GM21526 (cell line): ENCODE measurements at regions not wholly inside any gene's neighbourhood (a gene's known extent, or its start where the extent isn't known, plus 50 kb on each side); places are given as distances from the start of the nearest gene placed in this dataset.
"Not testable (repeated sequence)": the region's sequence is repeated elsewhere in the genome, so short reads cannot be mapped to it uniquely, and the experiment has no call there.

ENCODE experiments used
- ATAC-seq: cut with Tn5 transposase; IDR thresholded peaks from one replicate; pipeline ENCODE4 v1.9.1; 2021; ENCODE audit warnings: moderate library complexity; ENCODE audit not compliant: unreplicated experiment, low FRiP score

DNA sequence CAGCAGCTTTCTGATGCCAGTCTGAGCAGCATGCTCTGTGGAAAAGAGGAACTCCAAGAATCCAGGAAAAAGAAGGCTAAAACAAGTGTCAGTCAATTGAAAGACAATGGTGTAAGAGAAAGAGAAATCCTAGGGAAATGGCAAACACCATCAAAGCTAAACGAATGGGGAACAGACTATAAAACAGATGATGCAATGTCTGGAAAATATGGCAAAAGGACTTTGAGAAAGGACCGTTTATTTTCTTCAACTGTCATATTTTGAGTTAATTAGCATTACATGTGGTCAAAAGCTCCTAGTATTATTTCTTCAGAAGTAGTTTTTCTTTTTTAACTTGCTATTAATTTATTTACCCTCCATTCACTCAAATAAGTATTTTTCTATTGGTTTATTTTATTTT, 465.2 kb downstream of the LRRC70 start:
- ATAC-seq = no peak

DNA sequence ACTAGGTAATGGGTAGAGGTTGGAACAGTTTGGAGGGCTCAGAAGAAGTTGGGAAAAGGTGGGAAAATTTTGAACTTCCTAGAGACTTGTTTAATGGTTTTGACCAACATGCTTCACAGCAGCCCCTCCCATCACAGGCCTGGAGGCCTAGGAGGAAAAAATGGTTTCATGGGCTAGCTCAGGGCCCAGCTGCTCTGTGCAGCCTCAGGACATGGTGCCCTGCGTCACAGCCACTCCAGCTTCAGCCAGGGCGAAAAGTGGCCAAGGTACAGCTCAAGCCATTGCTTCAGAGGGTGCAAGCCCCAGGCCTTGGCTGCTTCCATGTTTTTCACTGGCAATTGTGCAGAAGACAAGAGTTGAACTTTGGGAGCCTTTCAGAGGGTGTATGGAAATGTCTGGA, 453.7 kb downstream of the LRRC70 start:
- no peak for ATAC-seq

DNA sequence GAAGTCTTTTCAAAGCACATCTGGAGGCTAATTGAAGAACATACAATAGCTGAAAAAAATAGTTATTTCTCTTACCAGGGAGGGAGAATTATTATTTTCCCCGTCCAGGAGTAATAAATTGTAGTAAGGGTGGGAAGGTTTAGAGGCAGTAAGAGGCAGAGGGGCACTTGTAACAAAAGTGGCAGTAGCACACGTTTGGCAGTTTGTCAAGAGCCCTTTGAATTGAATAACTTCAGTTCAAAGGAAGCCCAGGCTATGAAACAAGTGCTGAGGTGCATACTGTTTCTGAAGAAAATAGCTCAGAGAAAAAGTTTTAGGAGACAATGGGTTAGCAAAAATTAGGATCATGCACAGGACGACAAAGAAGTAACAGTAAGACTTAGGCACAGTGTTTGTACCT, 451.3 kb downstream of the LRRC70 start:
- ATAC-seq = no peak

DNA sequence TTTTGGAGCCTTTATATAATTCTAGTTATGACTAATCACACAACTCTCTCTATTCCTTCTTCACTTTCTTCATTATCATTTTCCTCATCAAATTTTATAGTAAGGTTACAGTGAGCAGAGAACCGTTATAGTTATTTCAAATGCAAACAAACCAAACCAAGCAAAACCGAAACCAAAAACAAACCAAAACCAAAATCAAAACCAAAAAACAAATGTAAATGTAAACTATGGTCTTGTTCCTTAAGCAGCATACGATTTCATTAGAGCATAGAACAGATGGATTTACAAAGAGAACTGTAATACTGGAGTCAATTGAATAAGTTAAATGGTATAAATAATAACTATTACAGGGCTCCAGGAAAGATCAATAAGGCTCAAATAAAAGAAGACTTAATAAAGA, 447.1 kb downstream of the LRRC70 start:
- ATAC-seq = no peak

DNA sequence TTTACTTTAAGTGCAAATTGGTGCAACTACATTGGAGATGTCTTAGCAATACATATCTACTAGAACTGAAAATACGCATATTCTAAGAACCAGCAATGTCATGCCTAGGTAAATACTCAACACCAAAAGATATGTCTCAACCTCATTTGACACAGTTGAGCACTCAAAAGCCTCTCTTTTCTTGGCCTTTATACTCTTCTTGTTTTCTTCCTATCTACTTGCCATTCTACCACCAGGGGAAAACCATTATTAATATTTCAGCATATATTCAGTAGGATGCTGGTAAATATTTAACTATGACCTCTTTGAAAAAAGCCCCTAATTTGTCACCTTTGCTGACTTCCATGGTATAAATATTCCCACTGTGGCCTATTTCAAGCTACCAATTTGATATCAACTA, 443.8 kb downstream of the LRRC70 start:
- ATAC-seq = no peak

DNA sequence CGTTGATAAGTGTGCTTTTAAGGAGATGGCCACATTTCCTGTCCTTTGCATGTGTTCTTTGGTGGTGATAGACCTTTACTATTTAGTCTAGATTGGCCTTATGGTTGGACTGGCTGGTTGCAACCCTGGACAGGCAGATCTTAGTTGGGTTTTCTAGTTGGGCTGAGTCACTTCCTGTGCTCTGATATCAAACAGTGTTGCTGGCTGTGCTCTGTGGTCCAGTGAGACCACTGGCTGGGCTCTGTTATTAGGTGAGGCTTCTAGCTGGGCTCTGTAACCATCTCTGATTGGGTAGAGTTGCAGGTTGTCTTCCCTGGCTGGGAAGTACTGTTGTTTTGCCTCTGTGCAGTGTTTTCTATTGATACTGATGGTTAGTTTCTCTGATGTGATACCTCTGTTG, 432.5 kb downstream of the LRRC70 start:
- ATAC-seq = no peak

DNA sequence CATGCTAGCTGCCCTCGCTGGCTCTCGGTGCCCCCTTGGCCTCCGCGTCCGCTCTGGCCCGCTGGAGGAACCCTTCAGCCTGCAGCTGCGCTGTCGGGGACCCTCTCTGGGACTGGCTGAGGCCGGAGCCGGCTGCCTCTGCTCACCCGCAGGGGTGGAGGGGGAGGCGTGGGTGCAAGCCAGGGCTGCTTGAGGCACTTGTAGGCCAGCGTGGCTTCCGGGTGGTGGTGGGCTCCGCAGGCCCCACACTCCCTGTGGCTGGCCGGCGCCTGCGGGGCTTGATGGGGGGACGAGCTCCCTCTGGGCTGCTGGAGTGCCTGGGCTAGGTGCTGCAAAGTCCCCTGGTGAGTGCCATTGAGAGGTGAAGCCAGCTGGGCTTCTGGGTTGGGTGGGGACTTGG, 429.6 kb downstream of the LRRC70 start:
- no peak for ATAC-seq

DNA sequence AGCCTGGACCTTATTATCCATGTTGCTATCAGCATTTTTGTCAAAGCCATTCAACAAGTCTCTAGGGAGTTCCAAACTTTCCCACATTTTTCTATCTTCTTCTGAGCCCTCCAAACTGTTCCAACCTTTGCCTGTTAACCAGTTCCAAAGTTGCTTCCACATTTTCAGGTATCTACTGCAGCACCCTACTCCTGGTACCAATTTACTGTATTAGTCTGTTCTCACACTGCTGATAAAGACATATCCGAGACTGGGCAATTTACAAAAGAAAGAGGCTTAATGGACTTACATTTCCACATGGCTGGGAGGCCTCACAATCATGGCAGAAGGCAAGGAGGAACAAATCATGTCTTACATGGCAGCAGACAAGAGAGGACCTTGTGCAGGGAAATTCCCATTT, 416.2 kb downstream of the LRRC70 start:
- not testable (repeated sequence) for ATAC-seq

DNA sequence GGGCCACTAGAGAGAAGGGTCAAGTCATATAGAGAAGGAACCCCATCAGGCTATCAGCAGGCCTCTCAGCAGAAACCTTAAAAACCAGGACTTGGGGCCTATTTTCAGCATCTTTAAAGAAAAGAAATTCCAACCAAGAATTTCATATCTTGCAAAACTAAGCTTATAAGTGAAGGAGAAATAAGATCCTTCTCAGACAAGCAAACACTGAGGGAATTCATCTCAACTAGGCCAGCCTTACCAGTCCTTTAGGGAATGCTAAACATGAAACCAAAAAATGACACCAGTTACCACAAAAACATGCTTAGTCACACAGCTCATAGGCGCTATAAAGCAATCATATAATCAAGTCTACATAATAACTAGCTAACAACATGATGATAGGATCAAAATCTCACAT, 407.1 kb downstream of the LRRC70 start:
- ATAC-seq = no peak

DNA sequence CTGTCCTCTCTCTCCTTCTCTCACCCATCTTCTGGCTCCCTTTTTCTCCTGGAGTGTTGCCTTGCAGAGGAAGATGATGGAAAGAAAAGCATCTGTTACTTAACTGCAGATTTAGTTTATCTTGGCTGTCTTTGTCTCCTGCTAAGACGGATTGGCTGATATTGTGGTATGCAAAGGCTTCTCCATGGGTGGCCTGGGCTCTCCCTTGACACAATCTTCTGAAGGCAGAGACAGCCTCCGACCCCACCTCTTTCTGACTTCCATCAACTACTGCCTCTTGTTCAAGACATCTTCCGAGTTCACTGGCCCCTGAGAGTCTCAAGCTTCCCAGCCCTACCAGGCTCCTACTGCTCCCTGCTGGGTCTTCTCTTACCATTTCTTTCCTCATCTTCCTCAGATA, 403.7 kb downstream of the LRRC70 start:
- no peak for ATAC-seq

DNA sequence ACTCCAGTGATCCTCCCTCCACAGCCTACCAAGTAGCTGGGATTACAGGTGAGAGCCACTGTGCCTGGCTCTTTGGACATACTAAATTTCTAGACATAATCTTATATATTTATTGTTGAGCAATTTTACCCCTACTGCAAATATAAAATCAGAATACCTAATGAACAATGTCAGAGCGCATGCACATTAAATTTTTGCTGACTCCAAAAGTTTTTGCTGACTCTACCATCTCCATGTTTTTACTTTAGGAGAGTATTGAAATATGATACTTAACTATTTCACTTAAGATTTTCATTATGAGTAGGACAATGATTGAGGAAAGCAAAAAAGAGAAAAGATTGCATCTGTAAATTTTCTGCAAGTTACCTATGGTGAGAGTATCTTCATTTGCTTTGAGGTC, 402.3 kb downstream of the LRRC70 start:
- ATAC-seq = no peak

DNA sequence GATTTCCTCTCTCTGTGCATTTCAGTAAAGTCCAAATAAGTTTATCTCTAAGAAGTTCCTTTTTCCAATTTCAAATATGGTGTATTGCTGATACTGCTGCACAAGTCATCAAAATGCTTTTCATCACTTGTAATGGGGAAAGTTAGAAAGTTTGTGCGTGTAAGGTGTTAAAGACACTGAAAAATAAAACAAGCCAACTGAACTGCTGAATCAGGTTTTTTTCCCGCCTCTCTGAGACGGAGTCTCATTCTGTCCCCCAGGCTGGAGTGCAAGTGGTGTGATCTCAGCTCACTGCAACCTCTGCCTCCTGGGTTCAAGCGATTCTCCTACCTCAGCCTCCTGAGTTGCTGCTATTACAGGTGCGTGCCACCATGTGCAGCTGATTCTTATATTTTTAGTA, 400.9 kb downstream of the LRRC70 start:
- no peak for ATAC-seq

DNA sequence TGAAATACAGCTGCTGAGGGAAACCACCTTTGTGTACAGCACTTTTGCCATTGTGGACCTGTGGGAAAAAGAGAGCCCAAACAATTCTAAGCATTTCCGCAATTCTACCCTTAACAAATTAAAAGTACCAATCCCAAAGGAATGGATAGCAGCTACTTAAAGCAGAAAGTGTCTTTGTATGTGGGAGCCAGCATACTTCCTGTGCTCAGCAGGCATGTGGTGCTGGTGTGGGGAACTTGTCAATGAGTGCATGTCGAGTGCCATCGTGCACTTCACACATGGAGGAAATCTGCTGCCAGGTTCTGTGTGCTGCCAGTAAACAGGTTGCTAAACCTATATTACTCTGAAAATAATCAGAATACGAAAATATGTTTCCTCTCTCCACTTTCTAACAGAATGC, 399.0 kb downstream of the LRRC70 start:
- no peak for ATAC-seq

DNA sequence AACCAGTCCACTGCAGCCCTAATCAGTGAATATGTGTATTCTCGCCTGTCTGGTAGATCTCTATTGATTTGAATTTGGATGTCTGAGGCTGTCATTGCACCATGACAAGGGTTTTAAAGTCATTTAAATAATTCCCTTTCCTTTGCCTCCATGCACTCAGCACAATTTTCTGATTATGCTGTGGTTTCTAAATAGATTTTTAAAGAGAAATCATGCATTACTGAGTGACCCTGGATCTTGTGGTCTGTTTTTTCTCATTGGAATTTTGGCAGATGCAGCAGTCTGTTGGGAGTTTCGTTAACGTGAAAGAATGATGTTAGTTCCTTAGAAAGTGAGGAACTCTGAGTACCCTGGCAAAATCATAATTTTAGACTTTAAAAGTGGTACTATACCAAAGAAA, 396.0 kb downstream of the LRRC70 start:
- no peak for ATAC-seq

DNA sequence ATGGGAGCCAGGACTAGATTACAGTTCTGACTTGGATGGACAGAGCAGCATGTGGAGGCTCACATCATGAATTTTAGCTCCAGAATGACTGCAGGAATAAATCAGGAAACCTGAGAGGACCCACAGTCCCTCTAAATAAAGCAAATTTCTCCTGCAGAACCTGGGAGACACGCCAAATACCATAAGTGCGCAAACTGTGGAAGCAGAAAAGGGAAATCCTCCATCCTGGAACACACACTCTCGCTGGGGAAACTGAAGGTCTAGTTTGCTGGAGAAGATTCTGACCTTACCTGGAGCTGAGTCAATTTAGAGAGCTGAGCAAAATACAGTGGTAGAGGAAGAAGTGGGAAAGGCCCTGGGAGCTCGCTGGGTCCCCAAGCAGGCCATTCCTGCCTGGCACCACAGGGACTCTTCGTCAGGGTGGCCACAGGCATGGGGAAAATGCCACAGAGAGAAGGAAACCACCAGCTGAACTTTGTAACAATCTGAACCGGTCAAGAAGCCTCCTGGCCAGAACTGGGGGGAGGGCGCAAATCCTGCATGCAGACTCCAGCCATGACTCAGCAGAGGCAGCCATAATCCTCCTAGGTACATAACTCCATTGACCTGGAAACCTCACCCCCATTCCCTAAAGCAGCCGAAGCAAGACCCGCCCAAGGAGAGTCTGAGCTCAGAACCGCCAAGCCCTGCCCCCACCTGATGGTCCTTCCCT, 390.9 kb downstream of the LRRC70 start:
- no peak for ATAC-seq

DNA sequence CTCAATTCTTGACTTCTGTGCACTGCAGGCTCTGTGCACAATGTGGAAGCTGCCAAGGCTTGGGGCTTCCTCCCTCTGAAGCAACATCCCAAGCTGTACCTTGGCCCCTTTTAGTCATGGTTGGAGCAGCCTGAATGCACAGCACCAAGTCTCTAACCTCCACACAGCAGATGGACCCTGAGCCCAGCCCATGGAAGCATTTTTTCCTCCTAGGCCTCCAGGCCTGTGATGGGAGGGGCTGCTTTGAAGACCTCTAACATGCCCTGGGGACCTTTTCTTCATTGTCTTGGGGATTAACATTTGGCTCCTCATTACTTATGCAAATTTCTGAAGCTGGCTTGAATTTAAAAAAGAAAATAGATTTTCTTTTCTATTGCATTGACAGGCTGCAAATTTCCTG, 385.8 kb downstream of the LRRC70 start:
- ATAC-seq = no peak

DNA sequence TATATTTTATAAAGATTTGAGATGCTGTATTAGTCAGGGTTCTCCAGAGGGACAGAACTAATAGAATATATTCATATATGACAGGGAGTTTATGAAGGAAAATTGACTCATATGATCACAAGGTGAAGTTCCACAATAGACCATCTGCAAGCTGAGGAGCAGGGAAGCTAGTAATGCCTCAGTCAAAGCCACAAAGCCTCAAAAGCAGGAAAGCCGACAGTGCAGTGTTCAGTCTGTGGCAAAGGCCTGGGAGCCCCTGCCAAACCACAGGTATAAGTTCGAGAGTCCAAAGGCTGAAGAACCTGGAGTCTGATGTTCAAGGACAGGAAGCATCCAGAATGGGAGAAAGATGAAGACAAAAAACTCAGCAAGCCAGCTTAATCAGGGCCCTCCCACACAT, 382.2 kb downstream of the LRRC70 start:
- no peak for ATAC-seq

DNA sequence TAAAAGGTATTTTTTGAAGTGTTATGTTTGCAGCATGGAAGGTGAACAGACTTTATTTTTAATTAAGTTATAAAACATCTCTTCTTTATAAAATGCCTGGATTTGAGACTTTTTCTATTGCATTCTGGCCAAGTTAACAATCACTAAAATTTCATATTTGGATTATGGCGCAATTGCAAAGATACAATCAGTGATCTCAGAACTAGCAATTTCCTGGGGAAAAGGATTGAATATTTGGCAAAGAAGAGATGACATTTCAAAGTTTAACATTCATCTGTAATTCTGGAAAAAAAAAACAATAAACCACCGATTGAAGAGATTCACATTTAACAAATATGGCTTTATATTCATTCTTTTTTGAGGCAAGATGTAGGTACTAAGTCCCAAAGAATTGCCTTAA, 378.0 kb downstream of the LRRC70 start:
- no peak for ATAC-seq

DNA sequence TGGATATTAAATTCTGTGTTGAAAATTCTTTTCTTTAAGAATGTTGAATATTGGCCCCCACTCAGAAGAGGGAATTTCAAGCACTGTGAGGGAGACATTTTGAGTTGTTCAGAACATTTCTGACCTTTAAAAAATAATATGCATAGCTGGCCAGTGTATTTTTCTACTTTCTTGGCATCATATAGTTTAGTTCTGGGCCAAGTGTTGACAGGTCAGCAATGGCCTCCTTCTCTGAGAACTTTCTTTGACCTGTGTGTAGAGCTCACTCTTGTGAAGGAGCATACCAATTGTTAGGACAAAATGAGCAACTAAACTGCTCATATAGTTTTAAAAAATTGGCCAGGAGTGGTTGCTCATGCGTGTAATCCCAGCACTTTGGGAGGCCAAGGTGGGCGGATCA, 376.0 kb downstream of the LRRC70 start:
- no peak for ATAC-seq

DNA sequence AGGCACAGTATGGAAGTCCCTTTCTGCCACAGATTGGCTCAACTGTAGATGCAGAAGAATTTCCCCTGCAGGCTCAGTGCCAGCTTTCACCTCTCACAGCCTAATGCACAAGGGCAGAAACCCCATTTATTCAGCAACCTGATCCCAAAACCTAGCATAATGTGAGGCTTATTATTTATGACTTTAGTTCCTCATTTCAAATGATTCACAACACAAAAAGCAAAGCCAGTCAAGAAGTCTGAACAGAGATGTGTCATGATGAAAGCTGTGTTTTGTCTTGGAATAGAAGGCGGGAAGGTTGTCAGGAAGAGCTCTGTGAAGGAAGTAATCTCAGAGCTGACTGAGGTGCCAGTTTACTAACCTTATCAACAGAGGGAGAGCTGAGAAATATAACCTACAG, 369.7 kb downstream of the LRRC70 start:
- no peak for ATAC-seq

DNA sequence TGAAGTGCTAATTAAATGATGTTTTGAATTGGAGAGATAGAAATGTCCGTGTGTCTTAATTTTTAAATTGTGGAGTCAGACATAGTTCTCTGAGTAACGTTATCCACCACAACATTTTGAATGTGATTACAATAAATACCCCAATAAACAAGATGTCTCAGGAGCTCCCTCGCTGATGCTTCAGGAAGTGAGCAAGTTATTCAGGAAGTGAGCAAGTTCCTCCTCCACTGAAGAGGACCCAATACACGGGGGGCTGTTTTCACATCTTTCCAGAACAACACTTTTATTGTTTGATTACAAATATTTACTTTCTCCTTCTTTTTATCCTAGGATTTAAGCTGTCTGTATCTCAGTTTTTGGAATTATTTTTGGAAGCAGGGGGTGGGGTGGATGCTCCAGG, 363.8 kb downstream of the LRRC70 start:
- no peak for ATAC-seq

DNA sequence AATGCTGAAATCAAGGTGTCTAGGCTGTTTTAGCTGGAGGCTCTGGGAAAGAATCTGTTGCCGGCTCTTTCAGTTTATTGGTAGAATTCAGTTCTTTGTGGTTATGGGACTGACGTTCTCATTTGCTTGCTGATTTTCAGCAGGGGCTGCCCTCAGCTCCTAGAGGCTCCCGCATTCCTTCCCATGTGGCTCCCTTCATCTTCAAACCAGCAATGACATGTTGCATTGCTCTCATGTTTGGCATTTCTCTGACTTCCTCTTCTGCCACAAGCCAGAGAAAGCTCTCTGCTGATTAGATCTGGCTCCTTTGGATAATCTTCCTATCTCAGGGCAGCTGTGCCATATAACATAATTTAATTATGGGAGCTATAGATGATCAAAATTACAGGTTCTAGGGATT, 360.3 kb downstream of the LRRC70 start:
- ATAC-seq = no peak
